ENCODE measurements at regions not wholly inside any gene's neighbourhood (a gene's known extent, or its start where the extent isn't known, plus 50 kb on each side); places are given as distances from the start of the nearest gene placed in this dataset.

- Histone ChIP-seq H3K27me3 (no peaks in the 10 kb centered on the region), H3K9ac (ENCODE audit: low read depth in 2 of 2, low read length in 2 of 2) (no peak overlapping the region), H3K27ac (no peak overlapping the region), H3K4me1 (no peaks in the 10 kb centered on the region), H3K9me3 (no peaks in the 10 kb centered on the region), H3K36me3 (no peaks in the 10 kb centered on the region), H3K4me3 (no peak overlapping the region)
- no peak for TF ChIP-seq CTCF (IDR thresholded peaks at IDR 0.05)
- intact Hi-C loops (cut with DNase I), result no loop called here
- DNase-seq, result no peak
These were observed 78.4 kb downstream of the TSPAN17 start for GRCh38 chr5:176725521-176726280.

DNA sequence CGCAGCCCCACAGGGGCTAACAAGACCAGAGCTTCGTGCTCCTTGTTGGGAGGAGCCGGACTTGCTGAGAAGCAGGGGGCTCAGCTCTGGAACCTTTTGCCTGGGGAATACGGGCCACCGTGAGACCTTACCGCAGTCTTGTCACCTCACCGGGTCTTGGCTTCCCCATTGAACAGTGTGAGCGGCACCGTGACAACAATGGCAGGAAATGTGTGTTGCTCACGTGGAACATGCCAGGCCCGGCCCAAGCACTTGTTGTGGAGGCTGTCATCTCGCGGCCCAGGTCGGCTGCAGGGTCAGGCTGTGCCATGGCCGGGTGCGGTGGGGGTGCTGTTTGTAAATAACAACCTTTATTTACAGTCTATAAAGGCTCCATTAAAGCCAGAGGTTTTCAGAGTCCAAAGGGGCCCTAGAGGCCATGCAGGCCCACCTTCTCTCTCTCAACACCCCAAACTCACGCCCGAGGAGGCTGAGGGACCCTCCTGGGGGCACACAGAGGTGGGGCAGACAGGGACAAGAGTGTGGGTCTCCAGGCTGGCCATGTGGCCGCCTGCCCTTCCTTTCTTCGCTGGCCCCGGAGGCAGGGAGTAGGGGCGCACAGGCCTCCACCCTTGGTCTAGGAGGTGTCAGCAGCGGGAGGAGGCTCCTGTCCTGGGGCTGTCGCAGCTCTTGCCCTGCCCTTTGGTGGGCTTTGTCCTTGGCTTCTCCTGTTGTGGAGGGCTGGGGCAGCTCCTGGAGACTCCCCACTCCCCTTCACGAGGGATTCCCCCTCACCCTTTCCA lies 79.7 kb downstream of the TSPAN17 start:
- Histone ChIP-seq H3K27me3 (no peaks in the 10 kb centered on the region), H3K9me3 (no peaks in the 10 kb centered on the region), H3K9ac (ENCODE audit: low read depth in 2 of 2, low read length in 2 of 2) (no peak overlapping the region), H3K36me3 (no peaks in the 10 kb centered on the region), H3K4me3 (no peak overlapping the region), H3K4me1 (no peaks in the 10 kb centered on the region), H3K27ac (no peak overlapping the region)
- intact Hi-C loops (cut with DNase I), result no loop called here
- TF ChIP-seq CTCF (IDR thresholded peaks at IDR 0.05), result no peak
- DNase-seq, result no peak

GRCh38 chr5:176727528-176727900 lies 80.2 kb downstream of the TSPAN17 start:
- H3K27me3 ChIP-seq, result no peaks in the 10 kb centered on the region

DNA sequence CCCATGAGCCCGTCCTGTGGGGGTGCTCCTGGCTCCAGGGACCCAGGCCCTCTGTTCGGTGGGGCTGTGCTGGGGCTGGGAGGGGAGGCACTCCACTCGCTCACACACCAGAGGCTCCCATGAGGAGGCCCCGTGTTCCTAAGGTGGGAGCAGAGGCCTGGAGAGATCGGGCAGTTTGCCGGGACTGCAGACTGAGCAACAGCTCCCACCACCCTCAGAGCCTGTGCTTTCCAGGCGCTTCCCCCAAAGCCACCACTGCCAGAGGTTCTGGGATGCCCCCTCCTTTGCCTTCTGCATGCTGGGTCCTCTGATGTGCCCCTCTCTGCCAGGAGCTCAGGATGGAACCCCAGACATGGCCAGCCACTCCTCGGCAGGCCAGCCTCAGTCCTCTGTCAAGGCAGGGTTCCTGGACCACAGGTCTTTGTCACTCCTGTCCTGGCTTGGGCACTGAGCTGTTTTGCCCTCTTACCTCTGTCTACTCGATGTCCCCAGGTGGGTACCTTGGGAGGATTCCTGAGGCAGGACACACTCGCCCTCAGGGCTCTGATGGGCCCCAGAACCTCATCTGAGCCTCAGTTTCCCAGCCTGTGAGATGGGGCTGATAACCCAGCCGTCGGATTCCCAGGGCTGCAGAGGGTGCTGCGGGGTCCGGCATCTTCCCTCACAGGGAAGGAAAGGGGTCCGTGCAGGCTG lies 80.8 kb downstream of the TSPAN17 start:
- intact Hi-C loops (cut with DNase I), result no loop called here
- no peak for TF ChIP-seq CTCF (IDR thresholded peaks at IDR 0.05)
- DNase-seq, result no peak
- Histone ChIP-seq H3K9me3 (no peaks in the 10 kb centered on the region), H3K36me3 (no peaks in the 10 kb centered on the region), H3K27me3 (no peaks in the 10 kb centered on the region), H3K9ac (ENCODE audit: low read depth in 2 of 2, low read length in 2 of 2) (no peak overlapping the region), H3K27ac (no peak overlapping the region), H3K4me3 (no peak overlapping the region), H3K4me1 (no peaks in the 10 kb centered on the region)

More at GRCh38 chr5:176727528-176727900, 80.2 kb downstream of the TSPAN17 start:
- no peak for TF ChIP-seq CTCF (IDR thresholded peaks at IDR 0.05)
- Histone ChIP-seq H3K4me3 (no peak overlapping the region), H3K27ac (no peak overlapping the region), H3K9me3 (no peaks in the 10 kb centered on the region), H3K4me1 (no peaks in the 10 kb centered on the region), H3K36me3 (no peaks in the 10 kb centered on the region), H3K9ac (ENCODE audit: low read depth in 2 of 2, low read length in 2 of 2) (no peak overlapping the region)
- intact Hi-C loops (cut with DNase I), result no loop called here
- no peak for DNase-seq

DNA sequence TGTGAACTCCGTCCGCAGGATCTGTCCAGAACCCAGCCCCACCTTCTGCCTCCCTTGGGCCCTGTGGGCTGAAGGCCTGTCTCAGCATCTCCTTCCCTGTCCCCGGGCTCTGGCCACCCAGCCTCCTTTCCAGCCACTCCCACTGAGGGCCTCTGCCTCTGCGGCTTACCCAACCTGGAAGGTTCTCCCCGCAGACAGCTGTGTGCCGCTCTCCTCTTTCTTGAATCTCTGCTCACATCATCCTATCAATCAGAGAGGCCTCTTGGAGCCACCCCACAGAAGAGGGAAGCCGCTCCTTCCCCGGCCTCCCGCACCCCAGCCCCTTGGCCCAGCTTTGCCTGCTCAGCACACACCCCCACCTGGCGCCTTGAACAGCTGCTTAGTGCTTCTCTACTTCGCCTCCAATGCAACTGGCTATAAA lies 81.5 kb upstream of the UNC5A start:
- Histone ChIP-seq H3K4me3 (no peak overlapping the region), H3K9me3 (no peaks in the 10 kb centered on the region), H3K9ac (ENCODE audit: low read depth in 2 of 2, low read length in 2 of 2) (no peak overlapping the region), H3K36me3 (no peaks in the 10 kb centered on the region), H3K27ac (no peak overlapping the region), H3K4me1 (no peaks in the 10 kb centered on the region), H3K27me3 (no peaks in the 10 kb centered on the region)
- no peak for TF ChIP-seq CTCF (IDR thresholded peaks at IDR 0.05)
- no peak for DNase-seq
- intact Hi-C loops (cut with DNase I), result no loop called here
